ENCODE measurements at regions not wholly inside any gene's neighbourhood (a gene's known extent, or its start where the extent isn't known, plus 50 kb on each side); places are given as distances from the start of the nearest gene placed in this dataset.

DNA sequence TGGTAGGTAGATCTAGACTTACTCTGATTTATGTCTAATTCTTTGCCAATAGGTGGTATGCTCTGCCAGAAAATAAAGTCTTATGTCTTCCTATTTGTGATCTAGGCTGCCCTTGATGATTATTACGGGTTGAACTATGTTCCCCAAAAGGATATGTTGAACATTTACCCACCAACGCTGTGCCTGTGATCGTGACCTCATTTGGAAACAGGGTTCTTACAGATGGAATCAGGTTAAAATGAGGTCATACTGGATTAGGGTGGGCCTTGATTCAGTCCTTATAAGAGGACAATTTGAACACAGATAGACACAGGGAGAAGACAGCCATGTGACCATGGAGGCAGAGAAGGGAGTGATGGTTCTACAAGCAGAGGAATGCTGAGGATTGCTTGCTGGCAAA, 95.1 kb upstream of the BCAR3 start:
- no peak for ATAC-seq
- TF ChIP-seq ISL1 (CRISPR knock-in tag; IDR thresholded peaks at IDR 0.05) (no peak), ZFP30 (CRISPR knock-in tag; IDR thresholded peaks at IDR 0.05) (no peak), CREB5 (CRISPR knock-in tag; IDR thresholded peaks at IDR 0.05; ENCODE audit: low read depth) (no peak)

DNA sequence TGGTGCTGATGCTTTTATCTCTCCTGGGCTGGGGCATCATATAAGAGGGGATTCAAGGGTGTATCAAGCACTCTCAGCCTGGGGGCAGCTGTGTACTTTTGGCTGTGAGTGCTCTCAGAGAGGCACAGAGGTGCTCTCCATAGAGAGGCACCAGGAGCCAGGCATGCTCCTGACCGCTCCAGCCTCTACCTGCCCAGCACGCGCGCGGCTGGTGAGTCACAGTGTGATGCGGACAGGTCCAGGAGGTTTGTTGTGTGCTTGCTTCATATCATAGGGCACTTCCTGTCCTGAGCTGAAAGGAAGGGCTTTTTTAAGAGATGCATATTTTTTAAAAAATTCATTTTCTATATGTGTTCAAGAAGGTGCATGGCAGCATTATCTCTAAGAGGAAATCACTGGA, 93.6 kb upstream of the BCAR3 start:
- TF ChIP-seq ESRRG (CRISPR knock-in tag; IDR thresholded peaks at IDR 0.05), result no peak
- no peak for TF ChIP-seq ZNF8 (CRISPR knock-in tag; IDR thresholded peaks at IDR 0.05)
- TF ChIP-seq, protein P1, sequence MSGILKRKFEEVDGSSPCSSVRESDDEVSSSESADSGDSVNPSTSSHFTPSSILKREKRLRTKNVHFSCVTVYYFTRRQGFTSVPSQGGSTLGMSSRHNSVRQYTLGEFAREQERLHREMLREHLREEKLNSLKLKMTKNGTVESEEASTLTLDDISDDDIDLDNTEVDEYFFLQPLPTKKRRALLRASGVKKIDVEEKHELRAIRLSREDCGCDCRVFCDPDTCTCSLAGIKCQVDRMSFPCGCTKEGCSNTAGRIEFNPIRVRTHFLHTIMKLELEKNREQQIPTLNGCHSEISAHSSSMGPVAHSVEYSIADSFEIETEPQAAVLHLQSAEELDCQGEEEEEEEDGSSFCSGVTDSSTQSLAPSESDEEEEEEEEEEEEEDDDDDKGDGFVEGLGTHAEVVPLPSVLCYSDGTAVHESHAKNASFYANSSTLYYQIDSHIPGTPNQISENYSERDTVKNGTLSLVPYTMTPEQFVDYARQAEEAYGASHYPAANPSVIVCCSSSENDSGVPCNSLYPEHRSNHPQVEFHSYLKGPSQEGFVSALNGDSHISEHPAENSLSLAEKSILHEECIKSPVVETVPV (CRISPR knock-in tag; IDR thresholded peaks at IDR 0.05), result no peak
- no peak for TF ChIP-seq ZFP3 (CRISPR knock-in tag; IDR thresholded peaks at IDR 0.05)
- TF ChIP-seq TCF4 (CRISPR knock-in tag; IDR thresholded peaks at IDR 0.05; ENCODE audit: borderline replicate concordance), result no peak
- TF ChIP-seq TOX (CRISPR knock-in tag; IDR thresholded peaks at IDR 0.05; ENCODE audit: borderline replicate concordance), result no peak
- no peak for TF ChIP-seq PPARA (CRISPR knock-in tag; IDR thresholded peaks at IDR 0.05; ENCODE audit: borderline replicate concordance)
- no peak for TF ChIP-seq SNAI2 (CRISPR knock-in tag; IDR thresholded peaks at IDR 0.05)
- TF ChIP-seq CREB5 (CRISPR knock-in tag; IDR thresholded peaks at IDR 0.05; ENCODE audit: low read depth), result no peak
- no peak for ATAC-seq

- ATAC-seq, result no peak
- no peak for TF ChIP-seq RARB (CRISPR knock-in tag; IDR thresholded peaks at IDR 0.05)
- TF ChIP-seq PATZ1 (CRISPR knock-in tag; IDR thresholded peaks at IDR 0.05; ENCODE audit: borderline replicate concordance), result no peak
- TF ChIP-seq PPARA (CRISPR knock-in tag; IDR thresholded peaks at IDR 0.05; ENCODE audit: borderline replicate concordance), result no peak
- TF ChIP-seq TOX (CRISPR knock-in tag; IDR thresholded peaks at IDR 0.05; ENCODE audit: borderline replicate concordance), result no peak
- TF ChIP-seq ISL1 (CRISPR knock-in tag; IDR thresholded peaks at IDR 0.05), result no peak
- no peak for TF ChIP-seq TCF4 (CRISPR knock-in tag; IDR thresholded peaks at IDR 0.05; ENCODE audit: borderline replicate concordance)
- no peak for TF ChIP-seq CREB5 (CRISPR knock-in tag; IDR thresholded peaks at IDR 0.05; ENCODE audit: low read depth)
These were observed 93.1 kb upstream of the BCAR3 start for GRCh38 chr1:93774707-93775106.

- no peak for ATAC-seq
- no peak for TF ChIP-seq BACH2 (CRISPR knock-in tag; IDR thresholded peaks at IDR 0.05; ENCODE audit: borderline replicate concordance)
- TF ChIP-seq GLIS3 (CRISPR knock-in tag; IDR thresholded peaks at IDR 0.05), result no peak
- TF ChIP-seq, protein P2, sequence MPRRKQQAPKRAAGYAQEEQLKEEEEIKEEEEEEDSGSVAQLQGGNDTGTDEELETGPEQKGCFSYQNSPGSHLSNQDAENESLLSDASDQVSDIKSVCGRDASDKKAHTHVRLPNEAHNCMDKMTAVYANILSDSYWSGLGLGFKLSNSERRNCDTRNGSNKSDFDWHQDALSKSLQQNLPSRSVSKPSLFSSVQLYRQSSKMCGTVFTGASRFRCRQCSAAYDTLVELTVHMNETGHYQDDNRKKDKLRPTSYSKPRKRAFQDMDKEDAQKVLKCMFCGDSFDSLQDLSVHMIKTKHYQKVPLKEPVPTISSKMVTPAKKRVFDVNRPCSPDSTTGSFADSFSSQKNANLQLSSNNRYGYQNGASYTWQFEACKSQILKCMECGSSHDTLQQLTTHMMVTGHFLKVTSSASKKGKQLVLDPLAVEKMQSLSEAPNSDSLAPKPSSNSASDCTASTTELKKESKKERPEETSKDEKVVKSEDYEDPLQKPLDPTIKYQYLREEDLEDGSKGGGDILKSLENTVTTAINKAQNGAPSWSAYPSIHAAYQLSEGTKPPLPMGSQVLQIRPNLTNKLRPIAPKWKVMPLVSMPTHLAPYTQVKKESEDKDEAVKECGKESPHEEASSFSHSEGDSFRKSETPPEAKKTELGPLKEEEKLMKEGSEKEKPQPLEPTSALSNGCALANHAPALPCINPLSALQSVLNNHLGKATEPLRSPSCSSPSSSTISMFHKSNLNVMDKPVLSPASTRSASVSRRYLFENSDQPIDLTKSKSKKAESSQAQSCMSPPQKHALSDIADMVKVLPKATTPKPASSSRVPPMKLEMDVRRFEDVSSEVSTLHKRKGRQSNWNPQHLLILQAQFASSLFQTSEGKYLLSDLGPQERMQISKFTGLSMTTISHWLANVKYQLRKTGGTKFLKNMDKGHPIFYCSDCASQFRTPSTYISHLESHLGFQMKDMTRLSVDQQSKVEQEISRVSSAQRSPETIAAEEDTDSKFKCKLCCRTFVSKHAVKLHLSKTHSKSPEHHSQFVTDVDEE (CRISPR knock-in tag; IDR thresholded peaks at IDR 0.05), result no peak
- no peak for TF ChIP-seq PATZ1 (CRISPR knock-in tag; IDR thresholded peaks at IDR 0.05; ENCODE audit: borderline replicate concordance)
- no peak for TF ChIP-seq ZFP3 (CRISPR knock-in tag; IDR thresholded peaks at IDR 0.05)
- no peak for TF ChIP-seq ISL1 (CRISPR knock-in tag; IDR thresholded peaks at IDR 0.05)
- no peak for TF ChIP-seq TOX (CRISPR knock-in tag; IDR thresholded peaks at IDR 0.05; ENCODE audit: borderline replicate concordance)
- no peak for TF ChIP-seq POU6F1 (CRISPR knock-in tag; IDR thresholded peaks at IDR 0.05; ENCODE audit: borderline replicate concordance, low read depth)
- TF ChIP-seq SNAI2 (CRISPR knock-in tag; IDR thresholded peaks at IDR 0.05), result no peak
- TF ChIP-seq ZFP30 (CRISPR knock-in tag; IDR thresholded peaks at IDR 0.05), result no peak
- TF ChIP-seq TCF4 (CRISPR knock-in tag; IDR thresholded peaks at IDR 0.05; ENCODE audit: borderline replicate concordance), result no peak
- TF ChIP-seq RARB (CRISPR knock-in tag; IDR thresholded peaks at IDR 0.05), result no peak
These were observed 91.6 kb upstream of the BCAR3 start for GRCh38 chr1:93773049-93773838.

Data from SK-N-SH treated with all-trans-retinoic acid at 6 μM for 48 hours (cell line).